GM18507 (cell line): ENCODE measurements at regions not wholly inside any gene's neighbourhood (a gene's known extent, or its start where the extent isn't known, plus 50 kb on each side); places are given as distances from the start of the nearest gene placed in this dataset.
"Not testable (repeated sequence)": the region's sequence is repeated elsewhere in the genome, so short reads cannot be mapped to it uniquely, and the experiment has no call there.

Experiments
- DNase-seq: peaks from one replicate; pipeline ENCODE4 v3.0.0; 2011; ENCODE audit warnings: low read depth; ENCODE audit not compliant: insufficient read length; ENCODE audit errors: extremely low spot score
- FAIRE-seq: peaks from 2 replicates; lab custom pipeline; 2011; peaks lifted over from hg19 to GRCh38; lab: Jason Lieb, UNC

GRCh38 chr5:5884593-5884992 is 462.1 kb downstream of the ICE1 start:
- FAIRE-seq (no peak), DNase-seq (no peak)

GRCh38 chr5:5883562-5883961 is 461.1 kb downstream of the ICE1 start:
- FAIRE-seq (no peak), DNase-seq (no peak)

- FAIRE-seq = no peak
- DNase-seq = no peak
Observed at GRCh38 chr5:5883146-5883545, 460.7 kb downstream of the ICE1 start.

- DNase-seq (no peak), FAIRE-seq (no peak)
Observed at GRCh38 chr5:5882706-5883105, 460.2 kb downstream of the ICE1 start.

- FAIRE-seq (no peak), DNase-seq (no peak)
Observed at GRCh38 chr5:5881294-5881693, 458.8 kb downstream of the ICE1 start.

GRCh38 chr5:5880077-5880763 is 457.7 kb downstream of the ICE1 start:
- DNase-seq = no peak
- FAIRE-seq = no peak

- FAIRE-seq (no peak), DNase-seq (no peak)
Observed at GRCh38 chr5:5857396-5857795, 434.9 kb downstream of the ICE1 start.

GRCh38 chr5:5854087-5854486 is 431.6 kb downstream of the ICE1 start:
- no peak for FAIRE-seq
- DNase-seq = no peak

- no peak for FAIRE-seq
Observed at GRCh38 chr5:5838493-5838892, 416.0 kb downstream of the ICE1 start.

GRCh38 chr5:5831622-5832021 is 409.1 kb downstream of the ICE1 start:
- FAIRE-seq, DNase-seq: not testable (repeated sequence)

More at GRCh38 chr5:5838493-5838892, 416.0 kb downstream of the ICE1 start:
- no peak for DNase-seq

- FAIRE-seq = no peak
Observed at GRCh38 chr5:5828619-5829018, 406.1 kb downstream of the ICE1 start.

GRCh38 chr5:5826911-5827310 is 404.4 kb downstream of the ICE1 start:
- DNase-seq (no peak), FAIRE-seq (no peak)

More at GRCh38 chr5:5828619-5829018, 406.1 kb downstream of the ICE1 start:
- DNase-seq = no peak

GRCh38 chr5:5822729-5823257 is 400.3 kb downstream of the ICE1 start:
- no peak for FAIRE-seq
- DNase-seq = no peak

- DNase-seq (no peak), FAIRE-seq (no peak)
Observed at GRCh38 chr5:5816960-5817359, 394.5 kb downstream of the ICE1 start.

GRCh38 chr5:5813441-5813840 is 391.0 kb downstream of the ICE1 start:
- no peak for FAIRE-seq

GRCh38 chr5:5810461-5810860 is 388.0 kb downstream of the ICE1 start:
- DNase-seq (no peak), FAIRE-seq (no peak)

More at GRCh38 chr5:5813441-5813840, 391.0 kb downstream of the ICE1 start:
- no peak for DNase-seq

GRCh38 chr5:5805916-5806315 is 383.4 kb downstream of the ICE1 start:
- no peak for FAIRE-seq

GRCh38 chr5:5804478-5805233 is 382.2 kb downstream of the ICE1 start:
- DNase-seq (no peak), FAIRE-seq (no peak)

More at GRCh38 chr5:5805916-5806315, 383.4 kb downstream of the ICE1 start:
- DNase-seq = no peak

GRCh38 chr5:5800801-5801761 is 378.6 kb downstream of the ICE1 start:
- DNase-seq = no peak
- no peak for FAIRE-seq

- FAIRE-seq (no peak), DNase-seq (no peak)
Observed at GRCh38 chr5:5799826-5800225, 377.3 kb downstream of the ICE1 start.
